ENCODE measurements at regions not wholly inside any gene's neighbourhood (a gene's known extent, or its start where the extent isn't known, plus 50 kb on each side); places are given as distances from the start of the nearest gene placed in this dataset.
A peak's percentile ranks its signal among the peaks of the same experiment; 100 is the strongest.

- peak; percentile 31 for DNase-seq (ENCODE audit: low spot score)
Measured at GRCh38 chr3:188036375-188037194, 117.4 kb upstream of the LPP start.

GRCh38 chr3:188037195-188037718 lies 116.7 kb upstream of the LPP start:
- DNase-seq (ENCODE audit: low spot score): no peak

GRCh38 chr3:188037965-188038581 lies 115.9 kb upstream of the LPP start:
- DNase-seq (ENCODE audit: low spot score): no peak

DNA sequence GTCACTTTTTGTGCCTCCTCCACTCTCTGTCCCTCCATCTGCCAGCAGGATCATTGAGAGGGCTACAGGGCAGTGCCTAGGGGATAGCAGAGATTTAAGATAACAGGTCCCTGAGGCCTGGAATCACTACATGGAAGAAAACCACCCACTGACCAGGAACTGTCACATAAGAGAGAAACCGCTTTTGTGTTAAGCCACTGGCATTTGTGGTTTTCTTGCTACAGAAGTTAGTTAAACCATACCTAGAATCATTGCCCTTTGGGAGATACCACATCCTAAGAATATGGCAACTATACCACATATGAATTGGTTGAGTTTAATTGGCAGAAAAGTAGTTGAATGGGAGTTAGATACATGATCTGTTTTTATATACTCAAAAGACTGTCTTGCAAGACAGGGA lies 112.8 kb upstream of the LPP start:
- DNase-seq (ENCODE audit: low spot score): no peak

DNA sequence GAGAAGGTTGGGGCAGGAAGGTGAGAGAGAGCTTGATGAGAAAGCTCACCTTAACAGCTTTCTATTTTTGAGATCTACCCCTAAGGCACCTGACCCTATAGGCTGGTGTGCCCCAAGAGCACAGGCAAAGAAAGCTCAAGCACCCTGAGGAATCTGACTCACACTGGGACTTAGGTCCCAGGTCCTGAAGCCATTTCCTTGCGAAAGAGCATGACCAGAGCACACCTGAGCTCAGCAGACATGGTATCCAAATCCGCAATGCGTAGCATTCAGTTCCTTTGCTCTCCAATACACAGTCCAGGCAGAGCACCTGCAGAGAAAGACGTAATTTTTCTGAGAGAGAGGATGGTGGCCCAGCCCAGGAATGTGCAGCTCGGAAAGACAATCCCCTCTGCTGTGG lies 112.1 kb upstream of the LPP start:
- no peak for DNase-seq (ENCODE audit: low spot score)

- DNase-seq (ENCODE audit: low spot score): no peak
Measured at GRCh38 chr3:188042466-188042865, 111.5 kb upstream of the LPP start.

DNA sequence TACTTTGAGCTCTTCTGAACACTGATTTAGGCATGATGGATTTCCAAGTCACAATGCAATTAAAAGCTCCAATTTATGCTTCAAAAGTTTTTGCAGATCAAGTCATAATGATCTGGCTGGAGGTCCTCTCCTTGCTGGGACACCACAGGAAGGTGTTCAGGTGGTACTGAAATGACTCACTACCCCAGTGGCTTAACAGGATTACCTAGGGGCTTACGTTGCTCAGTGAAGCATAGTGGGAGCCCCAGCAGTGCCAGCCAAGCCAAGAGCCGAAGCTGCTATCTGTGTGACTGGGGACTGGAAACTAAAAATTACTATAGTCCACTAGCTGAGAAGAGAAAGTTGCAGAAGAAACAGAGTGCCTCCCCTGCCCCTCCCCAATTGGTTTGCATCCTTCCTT lies 110.1 kb upstream of the LPP start:
- DNase-seq (ENCODE audit: low spot score): peak; percentile 19

DNA sequence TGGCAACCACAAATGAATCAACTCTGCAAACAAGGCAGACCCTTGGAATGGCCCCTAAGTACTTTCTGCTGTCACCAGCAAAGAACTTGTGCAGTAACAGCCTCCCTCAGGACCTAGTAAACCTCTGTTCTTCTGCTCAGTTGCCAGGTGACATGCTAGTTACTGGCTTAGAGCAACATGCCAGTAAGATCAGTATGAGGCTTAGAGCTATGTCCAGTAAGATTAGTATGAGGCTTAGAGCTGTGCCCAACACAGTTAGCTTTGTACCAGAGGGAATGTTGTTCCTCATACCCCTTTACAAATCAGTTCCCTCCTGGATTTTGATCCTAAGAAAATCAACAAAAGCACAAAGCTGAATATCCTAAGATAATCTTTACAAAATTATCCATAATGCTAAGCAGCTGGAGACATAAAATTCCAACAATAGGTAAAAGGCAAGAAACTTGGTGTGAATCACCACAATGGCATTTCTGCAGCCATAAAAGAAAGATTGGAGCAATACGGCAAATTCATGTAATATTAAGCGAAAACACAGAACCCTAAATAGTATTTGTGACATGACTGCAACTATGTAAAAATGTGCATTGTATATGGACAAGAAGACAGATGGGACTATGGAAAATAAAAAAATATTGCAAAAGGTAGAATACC lies 107.3 kb upstream of the LPP start:
- no peak for DNase-seq (ENCODE audit: low spot score)

GRCh38 chr3:188047536-188047935 lies 106.4 kb upstream of the LPP start:
- DNase-seq (ENCODE audit: low spot score): no peak

GRCh38 chr3:188049606-188050530 lies 104.1 kb upstream of the LPP start:
- peak; percentile 51 for DNase-seq (ENCODE audit: low spot score)

DNA sequence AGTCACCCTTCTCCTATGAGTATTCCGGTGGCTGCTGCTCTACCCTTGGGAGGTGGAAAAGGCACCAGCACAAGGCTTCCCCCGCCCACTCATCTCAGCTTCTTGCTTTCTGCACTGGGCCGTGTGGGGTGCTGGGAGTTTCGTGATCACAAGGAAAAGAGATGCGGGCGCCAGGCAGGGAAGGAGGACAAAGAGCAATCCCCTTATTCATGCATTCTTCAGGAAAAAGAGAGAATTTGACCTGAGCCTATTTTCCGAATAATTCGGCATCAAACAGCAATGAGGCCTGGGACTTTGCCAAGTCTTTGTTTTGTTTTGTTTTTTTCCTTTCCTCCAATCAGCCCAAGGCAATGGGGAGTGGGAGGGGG lies 102.2 kb upstream of the LPP start:
- no peak for DNase-seq (ENCODE audit: low spot score)

GRCh38 chr3:188052169-188053035 lies 101.6 kb upstream of the LPP start:
- DNase-seq (ENCODE audit: low spot score): no peak

GRCh38 chr3:188053036-188053340 lies 101.0 kb upstream of the LPP start:
- no peak for DNase-seq (ENCODE audit: low spot score)

DNA sequence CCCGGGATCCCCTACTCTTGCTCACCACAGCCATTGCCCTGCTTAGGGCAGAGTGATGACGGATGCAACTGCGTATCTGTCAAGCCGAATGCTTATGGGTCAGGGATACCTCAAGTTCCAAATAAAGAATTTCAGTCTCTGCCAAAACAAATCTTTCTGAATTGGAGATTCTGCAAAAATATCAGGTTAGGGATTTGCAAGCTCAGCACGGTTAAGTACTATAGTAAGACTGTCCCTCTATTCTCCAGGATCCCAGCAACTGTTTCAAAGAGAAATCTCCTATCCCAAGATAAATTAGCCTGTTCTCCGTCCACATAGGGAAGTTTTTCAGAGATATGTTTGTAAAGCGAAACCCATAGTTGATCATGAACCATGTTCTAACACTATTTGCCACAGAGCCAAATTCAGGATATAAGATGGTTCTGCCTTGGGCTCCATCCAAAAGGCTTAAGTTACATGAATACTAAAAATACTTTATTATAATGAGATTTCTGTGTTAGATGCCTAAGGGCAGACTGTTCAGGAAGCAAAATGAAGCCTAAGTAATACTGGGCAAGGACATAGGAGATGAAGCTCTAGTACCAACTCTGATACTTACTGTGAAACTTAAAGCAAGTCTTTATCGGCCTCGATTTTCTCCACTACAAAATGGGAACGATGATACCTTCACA lies 100.1 kb upstream of the LPP start:
- no peak for DNase-seq (ENCODE audit: low spot score)

- no peak for DNase-seq (ENCODE audit: low spot score)
Measured at GRCh38 chr3:188054541-188054940, 99.4 kb upstream of the LPP start.

- DNase-seq (ENCODE audit: low spot score): no peak
Measured at GRCh38 chr3:188055388-188055787, 98.6 kb upstream of the LPP start.

DNA sequence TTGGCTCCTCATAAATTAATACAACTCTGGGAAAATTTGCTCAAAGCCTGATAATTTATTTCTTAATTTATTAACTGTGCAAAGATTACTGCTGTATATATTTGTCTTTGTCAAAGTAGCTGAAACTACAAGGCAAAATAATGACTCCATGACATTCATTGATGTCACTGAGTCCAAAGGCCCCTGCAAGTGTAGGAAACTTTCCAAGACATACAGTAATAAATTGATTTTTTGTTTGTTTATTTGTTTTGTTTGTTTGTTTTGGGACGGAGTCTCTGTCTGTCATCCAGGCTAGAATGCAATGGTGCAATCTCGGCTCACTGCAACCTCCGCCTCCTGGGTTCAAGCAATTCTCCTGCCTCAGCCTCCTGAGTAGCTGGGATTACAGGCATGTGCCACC lies 96.8 kb upstream of the LPP start:
- DNase-seq (ENCODE audit: low spot score): no peak

- no peak for DNase-seq (ENCODE audit: low spot score)
Measured at GRCh38 chr3:188058569-188059184, 95.3 kb upstream of the LPP start.

DNA sequence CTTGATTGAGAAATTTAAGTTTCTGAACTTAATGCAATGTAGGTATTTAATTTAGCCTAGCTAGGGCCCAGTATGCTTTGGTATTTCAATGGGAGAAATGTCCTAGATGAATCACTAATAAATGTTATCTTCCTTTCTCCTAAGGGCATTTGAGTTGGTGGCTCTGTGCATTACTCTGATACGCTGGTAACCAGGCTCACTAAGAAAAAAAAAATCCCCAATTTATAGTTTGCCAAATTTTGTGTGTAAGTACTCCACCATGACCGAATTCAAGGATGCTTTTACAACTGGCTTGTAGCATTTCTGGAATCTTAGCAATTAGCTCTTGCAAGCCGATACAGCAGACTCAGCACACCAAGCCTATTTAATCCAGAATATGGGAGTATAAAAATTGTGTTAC lies 94.6 kb upstream of the LPP start:
- DNase-seq (ENCODE audit: low spot score): no peak

- DNase-seq (ENCODE audit: low spot score): no peak
Measured at GRCh38 chr3:188060264-188060835, 93.6 kb upstream of the LPP start.
